DMS79 (cell line): ENCODE measurements at regions not wholly inside any gene's neighbourhood (a gene's known extent, or its start where the extent isn't known, plus 50 kb on each side); places are given as distances from the start of the nearest gene placed in this dataset.

Source experiments
- DNase-seq: peaks from one replicate; lab custom pipeline; 2025; lab: John Stamatoyannopoulos, UW

GRCh38 chr1:234536741-234537140, 57.8 kb upstream of the TARBP1 start:
- no peak for DNase-seq

- no peak for DNase-seq
Measured at GRCh38 chr1:234535763-234536515, 57.0 kb upstream of the TARBP1 start.

- DNase-seq: no peak
Measured at GRCh38 chr1:234535218-234535617, 56.2 kb upstream of the TARBP1 start.

- DNase-seq: peak; percentile 71
Measured at GRCh38 chr1:234533975-234534876, 55.2 kb upstream of the TARBP1 start.

- DNase-seq: no peak
Measured at GRCh38 chr1:234533034-234533891, 54.3 kb upstream of the TARBP1 start.

GRCh38 chr1:234532503-234532922, 53.5 kb upstream of the TARBP1 start:
- DNase-seq: no peak

- DNase-seq: no peak
Measured at GRCh38 chr1:234531151-234531635, 52.2 kb upstream of the TARBP1 start.

GRCh38 chr1:234530672-234531071, 51.7 kb upstream of the TARBP1 start:
- no peak for DNase-seq

GRCh38 chr1:234529950-234530237, 50.9 kb upstream of the TARBP1 start:
- DNase-seq: no peak

GRCh38 chr1:234529095-234529949, 50.3 kb upstream of the TARBP1 start:
- no peak for DNase-seq
